SJSA1 (cell line): ENCODE measurements at regions not wholly inside any gene's neighbourhood (a gene's known extent, or its start where the extent isn't known, plus 50 kb on each side); places are given as distances from the start of the nearest gene placed in this dataset.

Source experiments
- DNase-seq, 2 experiments: peaks; one replicate each; pipeline ENCODE4 v3.0.0-alpha.2; 2015 to 2020; ENCODE audit warnings: low spot score in 2 of 2, low read depth in 1 of 2
- H3K27ac ChIP-seq: fragments of 250-450 bp; sonication (Bioruptor Pico); 2 replicates; pipeline ENCODE4 v1.5.1; 2020; ENCODE audit warnings: mild to moderate bottlenecking, moderate library complexity
- H3K27me3 ChIP-seq: fragments of 250-450 bp; sonication (Bioruptor Pico); replicated peaks from 2 replicates; pipeline ENCODE4 v1.5.1; 2020; ENCODE audit warnings: mild to moderate bottlenecking, moderate library complexity
- H3K36me3 ChIP-seq: fragments of 250-450 bp; sonication (Bioruptor Pico); 2 replicates; pipeline ENCODE4 v1.5.1; 2020; ENCODE audit warnings: mild to moderate bottlenecking
- H3K4me1 ChIP-seq: fragments of 250-450 bp; sonication (Bioruptor Pico); replicated peaks from 2 replicates; pipeline ENCODE4 v1.6.1; 2021; ENCODE audit warnings: mild to moderate bottlenecking
- H3K4me3 ChIP-seq: fragments of 250-450 bp; sonication (Bioruptor Pico); 2 replicates; pipeline ENCODE4 v1.5.1; 2020; ENCODE audit warnings: mild to moderate bottlenecking
- H3K9me3 ChIP-seq: fragments of 250-450 bp; sonication (Bioruptor Pico); replicated peaks from 2 replicates; pipeline ENCODE4 v1.5.1; 2020; ENCODE audit warnings: mild to moderate bottlenecking

GRCh38 chr2:5969303-5969702 is 277.1 kb downstream of the SOX11 start:
- no peaks in the 10 kb centered on the region for H3K36me3 ChIP-seq
- H3K4me1 ChIP-seq: no peaks in the 10 kb centered on the region
- 0 out of 2 replicates have a peak, but pooled peaks cover 4% of the 10 kb centered on the region for H3K9me3 ChIP-seq
- no peak for DNase-seq
- no peak overlapping the region for H3K4me3 ChIP-seq
- no peaks in the 10 kb centered on the region for H3K27me3 ChIP-seq
- H3K27ac ChIP-seq: no peak overlapping the region

GRCh38 chr2:5970347-5970746 is 278.2 kb downstream of the SOX11 start:
- Histone ChIP-seq H3K36me3 (no peaks in the 10 kb centered on the region), H3K27me3 (no peaks in the 10 kb centered on the region), H3K9me3 (0 out of 2 replicates have a peak, but pooled peaks cover 6% of the 10 kb centered on the region), H3K4me3 (no peak overlapping the region), H3K27ac (no peak overlapping the region), H3K4me1 (no peaks in the 10 kb centered on the region)
- no peak for DNase-seq

GRCh38 chr2:5974477-5974876 is 282.3 kb downstream of the SOX11 start:
- H3K9me3 ChIP-seq: peaks cover 2% of the 10 kb centered on the region; the same call in 1 of the 2 replicates
- no peak overlapping the region for H3K27ac ChIP-seq
- no peaks in the 10 kb centered on the region for H3K4me1 ChIP-seq
- no peaks in the 10 kb centered on the region for H3K27me3 ChIP-seq
- no peak overlapping the region for H3K4me3 ChIP-seq
- no peaks in the 10 kb centered on the region for H3K36me3 ChIP-seq
- no peak for DNase-seq

- no peak overlapping the region for H3K4me3 ChIP-seq
- DNase-seq: no peak
- H3K36me3 ChIP-seq: no peaks in the 10 kb centered on the region
- no peaks in the 10 kb centered on the region for H3K4me1 ChIP-seq
- no peak overlapping the region for H3K27ac ChIP-seq
- no peaks in the 10 kb centered on the region for H3K27me3 ChIP-seq
- peaks cover 2% of the 10 kb centered on the region; the same call in 1 of the 2 replicates for H3K9me3 ChIP-seq
These were observed 283.2 kb downstream of the SOX11 start for GRCh38 chr2:5975401-5975800.

GRCh38 chr2:5976531-5977065 is 284.4 kb downstream of the SOX11 start:
- H3K4me1 ChIP-seq: no peaks in the 10 kb centered on the region
- peaks cover 2% of the 10 kb centered on the region; the same call in 1 of the 2 replicates for H3K9me3 ChIP-seq
- no peak overlapping the region for H3K27ac ChIP-seq
- no peaks in the 10 kb centered on the region for H3K27me3 ChIP-seq
- H3K36me3 ChIP-seq: no peaks in the 10 kb centered on the region
- no peak for DNase-seq
- H3K4me3 ChIP-seq: no peak overlapping the region

- no peak overlapping the region for H3K4me3 ChIP-seq
- no peaks in the 10 kb centered on the region for H3K27me3 ChIP-seq
- H3K36me3 ChIP-seq: no peaks in the 10 kb centered on the region
- no peak overlapping the region for H3K27ac ChIP-seq
- DNase-seq: no peak
- no peaks in the 10 kb centered on the region for H3K4me1 ChIP-seq
- peaks cover 2% of the 10 kb centered on the region; the same call in 1 of the 2 replicates for H3K9me3 ChIP-seq
These were observed 285.3 kb downstream of the SOX11 start for GRCh38 chr2:5977477-5977876.

- Histone ChIP-seq H3K4me1 (no peaks in the 10 kb centered on the region), H3K27ac (no peak overlapping the region), H3K36me3 (no peaks in the 10 kb centered on the region), H3K9me3 (peaks cover 2% of the 10 kb centered on the region; the same call in 1 of the 2 replicates), H3K4me3 (no peak overlapping the region), H3K27me3 (no peaks in the 10 kb centered on the region)
- no peak for DNase-seq
These were observed 286.1 kb downstream of the SOX11 start for GRCh38 chr2:5978131-5978751.

- DNase-seq: no peak
These were observed 288.4 kb downstream of the SOX11 start for GRCh38 chr2:5980450-5981190.

GRCh38 chr2:5982193-5982902 is 290.2 kb downstream of the SOX11 start:
- Histone ChIP-seq H3K4me3 (no peak overlapping the region), H3K4me1 (no peaks in the 10 kb centered on the region), H3K36me3 (no peaks in the 10 kb centered on the region), H3K27ac (no peak overlapping the region), H3K27me3 (no peaks in the 10 kb centered on the region), H3K9me3 (no peaks in the 10 kb centered on the region; the same call in 1 of the 2 replicates)
- no peak for DNase-seq

More at GRCh38 chr2:5980450-5981190, 288.4 kb downstream of the SOX11 start:
- H3K27ac ChIP-seq: no peak overlapping the region
- H3K4me1 ChIP-seq: no peaks in the 10 kb centered on the region
- H3K9me3 ChIP-seq: no peaks in the 10 kb centered on the region; the same call in 1 of the 2 replicates
- no peaks in the 10 kb centered on the region for H3K36me3 ChIP-seq
- H3K4me3 ChIP-seq: no peak overlapping the region
- no peaks in the 10 kb centered on the region for H3K27me3 ChIP-seq

GRCh38 chr2:5982903-5983265 is 290.7 kb downstream of the SOX11 start:
- no peaks in the 10 kb centered on the region for H3K36me3 ChIP-seq
- H3K9me3 ChIP-seq: no peaks in the 10 kb centered on the region
- H3K4me1 ChIP-seq: no peaks in the 10 kb centered on the region
- H3K4me3 ChIP-seq: no peak overlapping the region
- H3K27ac ChIP-seq: no peak overlapping the region
- no peak for DNase-seq
- H3K27me3 ChIP-seq: no peaks in the 10 kb centered on the region

- H3K4me1 ChIP-seq: no peaks in the 10 kb centered on the region
- DNase-seq: no peak
- H3K27me3 ChIP-seq: no peaks in the 10 kb centered on the region
- H3K9me3 ChIP-seq: no peaks in the 10 kb centered on the region
- H3K36me3 ChIP-seq: no peaks in the 10 kb centered on the region
- no peak overlapping the region for H3K27ac ChIP-seq
- no peak overlapping the region for H3K4me3 ChIP-seq
These were observed 291.5 kb downstream of the SOX11 start for GRCh38 chr2:5983511-5984272.

GRCh38 chr2:5984273-5984655 is 292.1 kb downstream of the SOX11 start:
- Histone ChIP-seq H3K27me3 (no peaks in the 10 kb centered on the region), H3K4me1 (no peaks in the 10 kb centered on the region), H3K36me3 (no peaks in the 10 kb centered on the region), H3K27ac (no peak overlapping the region), H3K9me3 (no peaks in the 10 kb centered on the region; the same call in 1 of the 2 replicates), H3K4me3 (no peak overlapping the region)
- no peak for DNase-seq

- Histone ChIP-seq H3K9me3 (no peaks in the 10 kb centered on the region; the same call in 1 of the 2 replicates), H3K4me1 (no peaks in the 10 kb centered on the region), H3K27me3 (no peaks in the 10 kb centered on the region), H3K36me3 (no peaks in the 10 kb centered on the region), H3K4me3 (no peak overlapping the region), H3K27ac (no peak overlapping the region)
- no peak for DNase-seq
These were observed 292.8 kb downstream of the SOX11 start for GRCh38 chr2:5984946-5985345.
